Sciatic nerve (tissue), 2 donors: ENCODE measurements at regions not wholly inside any gene's neighbourhood (a gene's known extent, or its start where the extent isn't known, plus 50 kb on each side); places are given as distances from the start of the nearest gene placed in this dataset.

Experiments used
- ATAC-seq: fragments of 200-7000 bp; cut with Tn5 transposase; one replicate; pipeline ENCODE4 v1.9.1; 2020; ENCODE audit warnings: mild to moderate bottlenecking, moderate library complexity
- DNase-seq: peaks from one replicate; pipeline ENCODE4 v3.0.0-alpha.2; 2020; ENCODE audit warnings: low spot score
- intact Hi-C: fragments of 100-400 bp; cut with DNase I; formaldehyde crosslinking; loops from one replicate; pipeline ENCODE4 v1.14.2; 2022
- donor health status: DM: no; HTN: no; CAD: no.
- donor health status: DM: no; HTN: no; CAD: no.

DNA sequence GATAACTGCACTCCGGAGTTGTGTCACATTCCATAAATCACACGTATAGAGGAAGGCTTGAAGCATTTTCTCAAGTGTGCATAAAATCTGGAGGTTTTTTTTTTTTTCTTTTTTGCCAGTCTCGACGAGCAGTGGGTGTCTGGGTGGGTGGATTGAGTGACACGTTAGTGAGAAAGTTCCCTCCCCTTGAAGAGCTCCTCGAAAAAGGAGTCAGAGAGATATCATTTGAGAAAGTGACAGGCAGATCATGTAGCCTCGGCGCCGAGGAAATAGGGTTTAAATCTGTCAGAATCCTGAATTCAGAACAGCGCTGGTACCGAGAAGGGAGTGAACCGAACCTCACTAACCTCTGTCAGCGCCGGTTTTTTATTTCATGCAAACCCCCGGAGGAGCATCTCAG lies 269.5 kb upstream of the ARID1B start:
- intact Hi-C loops: no loop called here
- no peak for DNase-seq
- ATAC-seq: no peak

GRCh38 chr6:156507106-156507505 lies 270.1 kb upstream of the ARID1B start:
- DNase-seq (no peak), ATAC-seq (no peak)
- intact Hi-C loops: no loop called here

- DNase-seq (no peak), ATAC-seq (no peak)
- intact Hi-C loops: no loop called here
Measured at GRCh38 chr6:156502969-156503504, 274.1 kb upstream of the ARID1B start.

- DNase-seq: no peak
- intact Hi-C loops: no loop called here
- no peak for ATAC-seq
Measured at GRCh38 chr6:156497618-156498017, 279.6 kb upstream of the ARID1B start.

DNA sequence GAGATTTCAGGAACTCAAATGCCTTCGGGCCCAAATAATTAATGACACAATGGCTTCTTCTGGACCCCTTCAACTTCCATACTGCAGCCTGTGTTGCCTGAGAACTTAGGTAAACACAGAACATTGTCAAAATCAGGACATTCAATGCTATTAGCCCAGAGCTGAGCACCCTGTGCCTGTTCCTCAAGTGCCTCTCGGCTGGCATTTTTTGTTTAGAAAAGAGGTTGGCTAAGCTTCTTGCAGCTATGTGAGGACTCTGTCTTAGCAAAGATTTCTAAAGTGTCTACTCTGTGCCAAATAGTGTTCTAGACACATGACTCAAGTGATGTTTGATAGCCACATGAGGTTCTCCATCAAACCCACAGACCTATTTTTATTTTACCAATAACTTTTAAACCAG lies 289.3 kb upstream of the ARID1B start:
- intact Hi-C loops: no loop called here
- DNase-seq (no peak), ATAC-seq (no peak)

GRCh38 chr6:156485150-156485549 lies 292.0 kb upstream of the ARID1B start:
- ATAC-seq (no peak), DNase-seq (no peak)
- intact Hi-C loops: no loop called here

DNA sequence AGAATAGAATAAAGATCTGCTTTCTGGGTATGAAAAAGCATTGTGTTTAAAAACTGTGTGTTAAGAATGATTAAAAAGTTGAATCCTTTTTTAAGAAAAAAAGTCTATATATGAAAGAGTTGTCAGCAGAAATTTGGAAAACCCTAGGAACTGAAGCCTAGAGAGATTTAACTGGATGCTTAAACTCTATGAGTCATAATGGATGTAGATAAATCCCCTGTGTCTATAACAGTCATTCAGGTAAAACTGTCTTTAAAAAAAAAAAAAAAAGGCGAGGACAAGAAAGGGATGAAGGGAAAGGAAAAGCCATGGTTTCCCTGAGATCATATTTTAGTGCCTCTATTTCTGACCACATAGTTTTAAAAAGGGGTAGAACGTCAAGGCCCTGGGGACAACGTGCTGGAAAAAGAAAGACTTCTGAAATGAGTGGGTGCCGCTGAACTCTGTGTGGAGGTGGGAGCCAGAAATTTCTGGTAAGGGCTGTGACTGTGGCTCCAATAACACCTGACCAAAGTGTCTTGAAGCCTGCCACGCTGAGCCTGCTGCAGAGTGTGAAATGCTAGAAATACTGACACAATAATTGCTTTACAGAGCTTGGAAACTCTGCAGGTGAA lies 302.6 kb upstream of the ARID1B start:
- intact Hi-C loops: no loop called here
- DNase-seq (no peak), ATAC-seq (no peak)

DNA sequence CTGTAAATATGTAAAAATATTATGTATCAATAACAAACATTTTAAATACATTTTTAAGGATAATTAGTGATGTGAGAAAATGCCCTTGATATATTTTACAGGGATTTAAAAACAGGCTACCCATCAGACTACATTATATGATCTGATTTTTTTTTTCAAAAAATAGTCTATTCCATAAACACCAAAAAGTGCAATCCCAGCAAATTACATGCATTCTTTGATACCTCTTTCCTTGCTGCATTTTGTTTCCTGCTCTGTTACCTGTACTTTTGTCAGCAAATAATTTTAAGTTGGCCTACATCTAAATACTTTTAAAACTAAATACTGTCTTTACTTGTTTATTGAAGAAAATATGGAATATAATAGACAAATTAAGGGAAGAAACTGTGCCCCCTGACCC lies 306.2 kb upstream of the ARID1B start:
- ATAC-seq (no peak), DNase-seq (no peak)
- intact Hi-C loops: no loop called here

- intact Hi-C loops: no loop called here
- DNase-seq (no peak), ATAC-seq (no peak)
Measured at GRCh38 chr6:156464100-156464878, 312.9 kb upstream of the ARID1B start.

DNA sequence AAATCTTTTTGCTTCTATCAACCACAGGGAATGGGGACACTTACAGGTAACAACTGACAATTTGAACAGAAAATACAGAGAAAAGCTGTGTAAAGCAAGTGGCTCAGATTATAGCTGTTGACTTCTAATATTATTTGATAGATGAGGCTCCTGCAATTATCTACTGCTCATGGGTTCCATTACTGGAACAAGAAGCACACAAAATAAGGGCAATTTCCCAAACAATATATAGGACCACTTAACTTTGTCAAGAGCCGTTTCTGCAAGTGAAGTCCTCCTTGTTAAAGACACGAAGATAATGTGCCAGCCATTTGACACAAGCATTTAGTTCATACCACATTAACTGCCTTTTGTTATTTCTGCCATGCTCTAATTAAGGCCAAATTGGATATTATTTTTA lies 315.5 kb upstream of the ARID1B start:
- DNase-seq (no peak), ATAC-seq (no peak)
- intact Hi-C loops: no loop called here

GRCh38 chr6:156457601-156458000 lies 319.6 kb upstream of the ARID1B start:
- no peak for ATAC-seq
- intact Hi-C loops: no loop called here
- no peak for DNase-seq

DNA sequence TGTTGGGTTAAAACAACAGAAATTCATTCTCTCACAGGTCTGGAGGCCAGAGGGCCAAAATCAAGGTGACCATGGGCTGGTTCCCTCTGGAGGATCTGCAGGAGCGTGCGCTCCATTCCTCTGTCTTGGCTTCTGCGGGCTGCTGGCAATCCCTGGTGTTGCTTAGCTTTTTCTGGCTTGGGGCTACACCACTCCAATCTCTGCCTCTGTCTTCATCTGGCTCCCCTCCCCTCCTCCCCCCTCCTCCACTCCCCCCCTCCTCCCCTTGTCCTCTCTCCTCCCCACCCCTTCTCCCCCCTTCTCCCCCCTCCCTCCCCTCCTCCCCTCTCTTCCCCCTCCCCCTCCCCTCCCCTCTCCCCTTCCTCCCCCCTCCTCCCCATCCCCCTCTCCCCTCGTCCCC lies 321.3 kb upstream of the ARID1B start:
- intact Hi-C loops: no loop called here

DNA sequence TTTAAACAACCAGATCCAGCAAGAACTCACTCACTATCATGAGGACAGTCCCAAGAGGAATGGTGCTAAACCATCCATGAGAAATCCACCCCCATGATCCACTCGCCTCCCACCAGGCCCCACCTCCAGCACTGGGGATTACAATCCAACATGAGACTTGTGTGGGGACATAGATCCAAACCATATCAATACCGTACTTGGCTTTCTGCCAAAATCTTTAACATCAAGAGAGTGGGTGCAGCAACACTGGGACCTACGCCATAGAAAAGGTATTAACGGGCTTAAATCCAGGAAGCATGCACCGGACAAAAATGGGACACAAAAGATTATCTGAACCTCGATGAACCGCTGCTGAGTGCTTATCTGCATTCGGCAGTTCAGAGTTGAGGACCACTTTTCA lies 322.3 kb upstream of the ARID1B start:
- no peak for DNase-seq
- intact Hi-C loops: no loop called here

More for the DNA sequence above, 321.3 kb upstream of the ARID1B start:
- DNase-seq (no peak), ATAC-seq (no peak)

GRCh38 chr6:156451726-156452125 lies 325.5 kb upstream of the ARID1B start:
- DNase-seq (no peak), ATAC-seq (no peak)
- intact Hi-C loops: no loop called here

More for the DNA sequence above, 322.3 kb upstream of the ARID1B start:
- ATAC-seq: no peak

DNA sequence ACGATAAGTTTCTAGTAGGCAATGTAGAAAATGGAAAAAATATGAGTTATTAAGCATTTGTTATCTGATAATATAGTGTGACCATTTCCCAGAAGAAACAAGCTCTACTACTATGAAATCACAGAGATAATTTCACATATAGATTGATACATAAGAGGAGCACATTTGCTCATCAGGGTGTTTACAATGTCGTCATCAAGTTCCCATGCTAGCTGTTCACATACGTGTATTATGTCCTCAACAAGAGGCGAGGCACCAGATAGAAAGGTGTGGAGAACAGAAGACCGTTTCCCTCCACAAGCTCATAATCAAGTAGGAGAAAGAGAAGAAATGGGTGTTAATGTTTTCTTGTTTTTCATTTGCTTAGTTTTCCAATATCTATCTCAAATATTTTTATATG lies 326.1 kb upstream of the ARID1B start:
- intact Hi-C loops: no loop called here
- ATAC-seq: no peak
- DNase-seq: no peak

- intact Hi-C loops: no loop called here
- no peak for ATAC-seq
- DNase-seq: no peak
Measured at GRCh38 chr6:156450421-156450820, 326.8 kb upstream of the ARID1B start.

DNA sequence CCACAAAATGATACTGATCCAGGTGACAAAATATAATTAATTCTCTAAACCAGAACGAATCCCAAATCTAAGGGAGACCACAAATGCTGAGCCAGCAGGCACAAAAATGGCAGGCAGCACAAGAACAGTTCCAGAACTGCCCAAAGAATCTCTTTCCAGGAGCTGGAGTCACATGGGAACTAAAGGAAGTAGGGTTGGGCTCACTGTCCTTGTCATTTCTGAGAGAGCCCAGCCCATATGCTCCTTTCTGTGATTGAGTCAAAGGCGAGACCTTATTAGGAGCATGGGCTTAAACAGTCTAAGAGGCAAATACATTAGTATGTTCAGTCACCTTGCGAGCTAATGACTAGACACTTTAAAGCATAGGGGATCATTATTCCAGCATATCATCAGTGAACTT lies 327.6 kb upstream of the ARID1B start:
- intact Hi-C loops: no loop called here
- no peak for ATAC-seq

DNA sequence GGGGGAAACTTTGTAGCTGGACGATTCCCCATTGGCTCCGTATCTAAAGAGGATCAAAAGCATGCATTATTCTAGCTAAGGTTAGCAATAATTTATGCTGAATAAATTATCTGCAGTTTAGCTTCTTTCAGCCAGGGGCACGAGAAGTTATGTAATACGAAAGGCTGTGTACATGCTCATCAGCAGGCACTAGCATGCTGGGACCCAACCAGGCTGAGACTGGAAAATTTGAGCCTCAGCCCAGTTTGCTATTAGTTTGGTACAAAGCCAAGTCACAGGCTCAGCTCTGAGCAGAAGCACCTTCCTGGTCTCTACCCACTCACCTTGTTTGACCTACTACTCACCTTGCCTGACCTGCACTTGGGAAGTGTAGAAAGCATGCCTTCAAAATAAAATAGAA lies 328.1 kb upstream of the ARID1B start:
- DNase-seq: no peak
- intact Hi-C loops: no loop called here
- no peak for ATAC-seq

More for the DNA sequence above, 327.6 kb upstream of the ARID1B start:
- no peak for DNase-seq

GRCh38 chr6:156448579-156448978 lies 328.6 kb upstream of the ARID1B start:
- no peak for ATAC-seq
- no peak for DNase-seq
- intact Hi-C loops: no loop called here

GRCh38 chr6:156440688-156441087 lies 336.5 kb upstream of the ARID1B start:
- no peak for ATAC-seq
- intact Hi-C loops: no loop called here
- DNase-seq: no peak
